ENCODE measurements at regions not wholly inside any gene's neighbourhood (a gene's known extent, or its start where the extent isn't known, plus 50 kb on each side); places are given as distances from the start of the nearest gene placed in this dataset.
A peak's percentile ranks its signal among the peaks of the same experiment; 100 is the strongest.

DNA sequence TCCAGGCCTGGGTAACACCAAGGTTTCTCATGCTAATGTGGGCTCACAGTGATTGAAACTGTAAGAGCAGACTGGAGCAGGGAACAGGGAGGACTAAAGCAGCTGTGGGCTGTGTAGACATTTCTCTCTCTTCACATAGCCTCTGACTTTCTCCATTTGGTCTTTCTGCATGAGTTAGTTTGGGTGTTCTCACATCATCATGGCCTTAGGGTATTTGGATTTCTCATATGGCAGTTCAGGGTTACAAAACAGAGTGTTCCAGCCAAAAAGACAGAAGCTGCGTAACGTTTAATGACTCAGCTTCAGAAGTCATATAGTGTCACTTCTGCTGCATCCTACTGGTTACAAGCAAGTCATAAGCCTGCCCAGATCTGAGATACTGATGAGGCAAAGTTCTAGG, 52.0 kb upstream of the OSBPL8 start:
- H3K27me3 ChIP-seq (ENCODE audit: control insufficient read depth, insufficient read depth, low read length), result no peaks in the 10 kb centered on the region
- no peak overlapping the region for H3K4me3 ChIP-seq (ENCODE audit: low read length)
- no peaks in the 10 kb centered on the region for H3K9me3 ChIP-seq (replicated peaks; ENCODE audit: low read length)
- H3K36me3 ChIP-seq (ENCODE audit: insufficient read depth, low read length), result no peaks in the 10 kb centered on the region
- peak overlapping the region; percentile 13 for H3K4me2 ChIP-seq (ENCODE audit: low read length)
- peaks cover 9% of the 10 kb centered on the region for H3K4me1 ChIP-seq (ENCODE audit: control insufficient read depth, insufficient read depth, low read length)
- H3K9ac ChIP-seq (ENCODE audit: low read depth, low read length), result no peak overlapping the region

DNA sequence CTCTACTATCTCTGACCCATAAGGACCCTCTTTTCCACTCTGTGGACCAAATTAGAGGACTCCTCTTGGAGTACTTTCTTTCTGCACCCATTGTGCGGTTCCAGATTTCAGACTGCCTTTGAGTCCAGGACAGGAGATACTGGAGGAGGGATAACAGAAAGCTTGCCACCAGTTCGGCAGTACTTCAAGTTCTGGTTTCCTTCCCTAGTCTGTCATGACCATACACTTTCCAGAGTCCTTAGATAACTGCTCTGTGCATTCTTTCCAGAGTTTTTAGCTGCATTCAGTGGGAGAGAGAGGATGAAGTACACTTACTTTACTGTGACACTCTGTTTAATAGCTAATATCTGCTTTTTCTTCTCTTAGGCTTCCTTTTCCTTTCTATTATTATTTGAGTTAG, 54.8 kb upstream of the OSBPL8 start:
- no peak overlapping the region for H3K4me3 ChIP-seq (ENCODE audit: low read length)
- no peak overlapping the region for H3K9ac ChIP-seq (ENCODE audit: low read depth, low read length)
- H3K4me1 ChIP-seq (ENCODE audit: control insufficient read depth, insufficient read depth, low read length), result peaks cover 9% of the 10 kb centered on the region
- no peaks in the 10 kb centered on the region for H3K27me3 ChIP-seq (ENCODE audit: control insufficient read depth, insufficient read depth, low read length)
- no peak overlapping the region for H3K4me2 ChIP-seq (ENCODE audit: low read length)
- H3K36me3 ChIP-seq (ENCODE audit: insufficient read depth, low read length), result no peaks in the 10 kb centered on the region
- H3K9me3 ChIP-seq (replicated peaks; ENCODE audit: low read length), result no peaks in the 10 kb centered on the region

DNA sequence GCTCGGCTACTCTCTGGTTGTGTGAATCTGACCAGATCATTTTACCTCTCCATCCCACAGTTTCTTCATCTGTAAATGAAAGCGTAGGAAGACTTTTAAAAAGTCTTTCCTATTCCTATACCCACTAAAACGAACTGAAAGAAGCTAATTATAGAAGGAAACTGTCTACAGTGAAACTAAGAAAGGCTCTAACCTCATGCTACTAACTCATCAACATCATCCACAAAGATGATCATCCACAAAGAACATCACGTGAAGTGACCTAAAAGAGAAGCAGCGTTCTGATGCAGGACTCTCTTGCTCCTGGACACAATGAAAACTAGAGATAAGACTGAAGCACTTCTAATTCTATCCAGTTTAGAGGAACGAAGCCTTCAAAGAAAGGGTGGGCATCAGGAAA, 58.5 kb upstream of the OSBPL8 start:
- Histone ChIP-seq H3K4me1 (ENCODE audit: control insufficient read depth, insufficient read depth, low read length) (no peaks in the 10 kb centered on the region), H3K9ac (ENCODE audit: low read depth, low read length) (no peak overlapping the region), H3K4me2 (ENCODE audit: low read length) (no peak overlapping the region), H3K4me3 (ENCODE audit: low read length) (no peak overlapping the region), H3K27me3 (ENCODE audit: control insufficient read depth, insufficient read depth, low read length) (no peaks in the 10 kb centered on the region), H3K36me3 (ENCODE audit: insufficient read depth, low read length) (no peaks in the 10 kb centered on the region), H3K9me3 (replicated peaks; ENCODE audit: low read length) (no peaks in the 10 kb centered on the region)

DNA sequence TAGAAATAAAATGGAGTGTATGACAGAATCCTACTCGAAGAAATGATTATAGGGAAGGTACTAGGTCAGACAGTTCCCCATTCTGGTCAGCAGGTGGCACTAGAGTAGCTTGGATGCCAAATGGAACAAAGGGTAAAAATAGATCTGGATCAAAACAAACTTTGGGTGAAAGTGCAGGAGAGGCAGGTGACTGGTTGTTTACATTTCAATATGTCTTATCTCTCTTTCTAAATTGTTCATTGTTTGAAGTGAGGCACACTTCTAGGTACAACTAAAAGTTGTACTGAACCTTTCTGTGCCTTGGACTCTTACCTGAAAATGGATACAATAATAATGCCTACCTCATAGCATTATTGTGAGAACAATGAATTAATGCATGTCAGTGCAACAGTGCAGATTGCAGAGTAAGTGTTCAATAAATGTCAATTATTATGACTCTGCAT, 62.0 kb upstream of the OSBPL8 start:
- H3K27me3 ChIP-seq (ENCODE audit: control insufficient read depth, insufficient read depth, low read length), result no peaks in the 10 kb centered on the region
- no peak overlapping the region for H3K4me2 ChIP-seq (ENCODE audit: low read length)
- H3K4me3 ChIP-seq (ENCODE audit: low read length), result no peak overlapping the region
- H3K9ac ChIP-seq (ENCODE audit: low read depth, low read length), result no peak overlapping the region
- H3K36me3 ChIP-seq (ENCODE audit: insufficient read depth, low read length), result no peaks in the 10 kb centered on the region
- peaks cover 14% of the 10 kb centered on the region for H3K4me1 ChIP-seq (ENCODE audit: control insufficient read depth, insufficient read depth, low read length)
- no peaks in the 10 kb centered on the region for H3K9me3 ChIP-seq (replicated peaks; ENCODE audit: low read length)

DNA sequence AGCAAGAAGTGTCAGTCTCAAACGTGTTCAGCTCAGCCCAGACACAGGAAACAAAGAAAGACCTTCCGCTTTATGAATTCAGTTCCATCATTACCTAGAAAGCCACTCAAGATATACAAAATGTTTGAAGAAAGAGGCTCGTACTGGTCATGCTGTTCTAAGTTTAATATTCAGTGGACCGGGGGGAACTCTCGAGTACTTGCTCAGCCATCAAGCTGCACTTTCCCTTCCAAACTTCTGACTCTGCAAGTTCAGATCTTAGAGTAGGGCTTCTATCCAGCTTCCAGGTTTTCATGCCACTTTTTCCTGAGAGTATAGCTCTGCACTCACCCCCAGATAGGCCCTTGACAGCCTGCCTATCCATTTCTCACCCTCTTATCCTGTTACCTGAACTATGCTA, 62.8 kb upstream of the OSBPL8 start:
- Histone ChIP-seq H3K4me2 (ENCODE audit: low read length) (no peak overlapping the region), H3K27me3 (ENCODE audit: control insufficient read depth, insufficient read depth, low read length) (no peaks in the 10 kb centered on the region), H3K36me3 (ENCODE audit: insufficient read depth, low read length) (no peaks in the 10 kb centered on the region), H3K4me3 (ENCODE audit: low read length) (no peak overlapping the region), H3K9ac (ENCODE audit: low read depth, low read length) (no peak overlapping the region), H3K4me1 (ENCODE audit: control insufficient read depth, insufficient read depth, low read length) (peaks cover 14% of the 10 kb centered on the region), H3K9me3 (replicated peaks; ENCODE audit: low read length) (no peaks in the 10 kb centered on the region)

DNA sequence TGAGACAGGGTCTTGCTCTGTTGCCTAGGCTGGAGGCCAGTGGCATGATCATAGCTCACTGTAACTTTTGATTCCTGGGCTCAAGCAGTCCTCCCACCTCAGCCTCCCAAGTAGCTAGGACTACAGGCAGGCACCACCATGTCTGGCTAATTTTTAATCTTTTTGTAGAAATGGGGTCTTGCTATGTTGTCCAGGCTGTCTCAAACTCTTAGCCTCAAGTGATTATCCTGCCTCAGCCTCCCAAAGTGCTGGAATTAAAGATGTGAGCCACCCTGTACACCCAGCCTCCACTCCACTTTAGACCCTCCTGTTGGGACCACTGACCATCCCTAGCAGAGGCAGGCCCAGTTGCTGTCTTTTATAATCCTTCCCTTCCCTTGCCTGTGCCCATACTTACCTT, 63.3 kb upstream of the OSBPL8 start:
- peaks cover 19% of the 10 kb centered on the region for H3K4me1 ChIP-seq (ENCODE audit: control insufficient read depth, insufficient read depth, low read length)
- H3K27me3 ChIP-seq (ENCODE audit: control insufficient read depth, insufficient read depth, low read length), result no peaks in the 10 kb centered on the region
- no peaks in the 10 kb centered on the region for H3K36me3 ChIP-seq (ENCODE audit: insufficient read depth, low read length)
- no peak overlapping the region for H3K9ac ChIP-seq (ENCODE audit: low read depth, low read length)
- H3K4me3 ChIP-seq (ENCODE audit: low read length), result no peak overlapping the region
- no peaks in the 10 kb centered on the region for H3K9me3 ChIP-seq (replicated peaks; ENCODE audit: low read length)
- H3K4me2 ChIP-seq (ENCODE audit: low read length), result no peak overlapping the region

DNA sequence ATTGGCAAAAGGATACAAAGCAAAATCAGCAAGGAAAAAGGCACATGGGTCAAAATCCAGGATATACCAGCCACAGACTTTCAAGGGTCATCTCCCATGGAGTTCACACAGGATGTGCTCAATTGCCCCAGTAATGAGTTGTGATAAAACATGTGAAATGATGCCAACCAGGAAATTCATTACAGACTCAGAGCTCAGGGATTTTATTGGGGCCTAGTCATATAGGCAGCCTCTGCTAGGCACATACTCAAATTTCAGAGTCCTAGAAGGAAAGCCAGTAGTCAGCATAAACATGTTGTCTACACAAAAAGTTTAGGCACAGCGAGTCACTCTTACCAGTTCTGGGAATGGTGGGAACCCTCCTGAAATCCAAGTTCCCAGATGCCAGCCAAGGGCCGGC, 64.4 kb upstream of the OSBPL8 start:
- no peak overlapping the region for H3K4me3 ChIP-seq (ENCODE audit: low read length)
- H3K4me2 ChIP-seq (ENCODE audit: low read length), result no peak overlapping the region
- no peaks in the 10 kb centered on the region for H3K36me3 ChIP-seq (ENCODE audit: insufficient read depth, low read length)
- peaks cover 20% of the 10 kb centered on the region for H3K4me1 ChIP-seq (ENCODE audit: control insufficient read depth, insufficient read depth, low read length)
- no peaks in the 10 kb centered on the region for H3K9me3 ChIP-seq (replicated peaks; ENCODE audit: low read length)
- H3K27me3 ChIP-seq (ENCODE audit: control insufficient read depth, insufficient read depth, low read length), result no peaks in the 10 kb centered on the region
- H3K9ac ChIP-seq (ENCODE audit: low read depth, low read length), result no peak overlapping the region

DNA sequence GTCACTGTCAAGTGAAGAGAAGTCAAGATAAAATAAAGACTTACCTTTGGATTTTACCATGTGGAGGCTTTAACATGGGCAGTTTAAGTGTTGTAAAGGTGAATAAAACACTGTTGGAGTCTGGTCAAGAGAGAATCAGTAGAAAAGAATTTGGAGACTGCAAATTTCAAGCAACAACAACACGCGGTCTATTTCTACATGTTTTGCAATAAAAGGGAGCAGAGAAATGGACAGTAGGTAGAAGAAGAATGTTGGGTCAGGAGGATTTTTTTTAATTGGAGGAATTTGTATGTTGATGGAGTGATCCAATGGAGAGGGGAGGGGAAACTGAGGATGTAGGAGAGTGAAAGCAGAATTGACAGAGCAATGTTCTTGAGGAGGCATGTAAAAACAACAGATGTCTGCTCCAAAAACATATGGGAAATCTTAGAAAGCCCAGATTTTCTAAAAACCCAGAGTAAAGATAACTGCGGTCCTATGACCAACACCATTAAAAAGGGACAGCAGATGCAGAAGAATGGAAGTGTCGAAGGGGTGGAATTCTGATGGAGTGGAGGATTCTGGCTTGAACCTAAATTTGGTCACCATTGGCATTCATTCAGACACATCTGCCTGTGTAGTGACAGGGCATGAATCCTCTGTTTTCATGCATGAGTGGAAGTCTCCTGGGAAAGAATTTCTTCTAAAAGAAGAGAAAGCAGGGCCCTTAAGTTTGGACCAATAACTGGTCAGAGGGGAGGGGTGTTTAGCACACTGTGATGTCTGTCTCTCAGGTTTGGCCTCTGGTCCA, 68.0 kb upstream of the OSBPL8 start:
- Histone ChIP-seq H3K4me2 (ENCODE audit: low read length) (no peak overlapping the region), H3K9ac (ENCODE audit: low read depth, low read length) (no peak overlapping the region), H3K9me3 (replicated peaks; ENCODE audit: low read length) (no peaks in the 10 kb centered on the region), H3K4me1 (ENCODE audit: control insufficient read depth, insufficient read depth, low read length) (peaks cover 28% of the 10 kb centered on the region), H3K4me3 (ENCODE audit: low read length) (no peak overlapping the region), H3K36me3 (ENCODE audit: insufficient read depth, low read length) (no peaks in the 10 kb centered on the region), H3K27me3 (ENCODE audit: control insufficient read depth, insufficient read depth, low read length) (no peaks in the 10 kb centered on the region)

DNA sequence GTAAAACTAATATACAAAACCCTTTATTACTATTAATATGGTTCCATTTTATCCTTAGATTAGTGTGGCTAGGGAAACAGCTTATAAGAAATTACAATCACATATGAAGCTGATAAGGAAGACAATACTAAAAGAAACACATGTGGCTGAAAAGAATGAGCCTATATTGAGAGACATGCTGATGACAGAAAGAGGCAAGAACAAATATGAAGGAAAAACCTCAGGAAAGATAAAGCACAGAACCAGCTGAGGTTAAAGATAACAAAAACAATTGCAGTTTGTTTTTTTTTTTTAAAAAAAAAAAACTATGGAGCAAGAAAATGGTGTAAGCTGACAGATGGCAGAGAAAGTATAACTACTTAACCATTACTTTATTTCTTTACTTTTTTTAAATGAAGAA, 69.2 kb upstream of the OSBPL8 start:
- H3K9me3 ChIP-seq (replicated peaks; ENCODE audit: low read length), result no peaks in the 10 kb centered on the region
- H3K27me3 ChIP-seq (ENCODE audit: control insufficient read depth, insufficient read depth, low read length), result no peaks in the 10 kb centered on the region
- H3K36me3 ChIP-seq (ENCODE audit: insufficient read depth, low read length), result no peaks in the 10 kb centered on the region
- peaks cover 28% of the 10 kb centered on the region for H3K4me1 ChIP-seq (ENCODE audit: control insufficient read depth, insufficient read depth, low read length)
- H3K4me3 ChIP-seq (ENCODE audit: low read length), result no peak overlapping the region
- no peak overlapping the region for H3K4me2 ChIP-seq (ENCODE audit: low read length)
- no peak overlapping the region for H3K9ac ChIP-seq (ENCODE audit: low read depth, low read length)

DNA sequence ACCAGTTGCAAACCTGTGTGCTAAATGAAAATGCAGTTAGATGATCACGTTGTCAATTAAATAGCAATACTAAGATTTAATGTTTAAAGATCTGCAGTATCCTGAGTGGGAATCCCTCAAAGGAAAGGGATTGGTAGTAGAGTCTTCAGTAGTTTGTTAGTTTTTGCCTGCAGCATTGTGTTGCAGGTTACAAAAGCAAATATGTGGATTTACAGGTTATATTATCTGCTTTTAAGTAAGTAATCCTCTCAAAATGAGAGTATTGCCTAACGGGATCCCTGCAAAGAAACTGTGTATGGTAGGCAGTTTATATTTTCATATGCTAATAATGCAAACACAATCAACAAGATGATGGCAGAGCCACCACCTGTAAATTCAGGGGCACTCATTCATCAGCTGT, 72.2 kb upstream of the OSBPL8 start:
- no peak overlapping the region for H3K9ac ChIP-seq (ENCODE audit: low read depth, low read length)
- no peak overlapping the region for H3K4me3 ChIP-seq (ENCODE audit: low read length)
- no peaks in the 10 kb centered on the region for H3K36me3 ChIP-seq (ENCODE audit: insufficient read depth, low read length)
- no peaks in the 10 kb centered on the region for H3K27me3 ChIP-seq (ENCODE audit: control insufficient read depth, insufficient read depth, low read length)
- H3K9me3 ChIP-seq (replicated peaks; ENCODE audit: low read length), result no peaks in the 10 kb centered on the region
- H3K4me1 ChIP-seq (ENCODE audit: control insufficient read depth, insufficient read depth, low read length), result peaks cover 36% of the 10 kb centered on the region
- H3K4me2 ChIP-seq (ENCODE audit: low read length), result no peak overlapping the region

DNA sequence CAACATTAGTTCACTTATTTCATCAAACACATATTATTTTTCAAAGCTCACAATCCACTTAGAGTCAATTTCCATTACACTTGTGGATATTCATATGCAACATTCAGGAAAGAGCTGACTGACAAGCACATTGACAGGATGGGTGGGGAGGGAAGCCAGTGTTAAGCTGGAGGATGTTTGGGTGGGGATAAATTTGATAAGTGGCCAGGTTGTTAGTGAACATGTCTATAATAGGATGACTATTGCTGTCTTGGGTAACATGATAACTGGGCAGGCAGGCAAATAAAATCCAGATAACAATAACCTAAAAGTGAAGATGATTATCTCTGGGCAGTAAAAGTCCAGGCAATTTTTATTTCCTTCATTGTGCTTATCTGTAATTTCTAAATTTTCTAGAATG, 73.8 kb upstream of the OSBPL8 start:
- no peaks in the 10 kb centered on the region for H3K27me3 ChIP-seq (ENCODE audit: control insufficient read depth, insufficient read depth, low read length)
- no peak overlapping the region for H3K4me3 ChIP-seq (ENCODE audit: low read length)
- H3K4me2 ChIP-seq (ENCODE audit: low read length), result no peak overlapping the region
- no peaks in the 10 kb centered on the region for H3K9me3 ChIP-seq (replicated peaks; ENCODE audit: low read length)
- no peaks in the 10 kb centered on the region for H3K36me3 ChIP-seq (ENCODE audit: insufficient read depth, low read length)
- no peak overlapping the region for H3K9ac ChIP-seq (ENCODE audit: low read depth, low read length)
- H3K4me1 ChIP-seq (ENCODE audit: control insufficient read depth, insufficient read depth, low read length), result peaks cover 40% of the 10 kb centered on the region

DNA sequence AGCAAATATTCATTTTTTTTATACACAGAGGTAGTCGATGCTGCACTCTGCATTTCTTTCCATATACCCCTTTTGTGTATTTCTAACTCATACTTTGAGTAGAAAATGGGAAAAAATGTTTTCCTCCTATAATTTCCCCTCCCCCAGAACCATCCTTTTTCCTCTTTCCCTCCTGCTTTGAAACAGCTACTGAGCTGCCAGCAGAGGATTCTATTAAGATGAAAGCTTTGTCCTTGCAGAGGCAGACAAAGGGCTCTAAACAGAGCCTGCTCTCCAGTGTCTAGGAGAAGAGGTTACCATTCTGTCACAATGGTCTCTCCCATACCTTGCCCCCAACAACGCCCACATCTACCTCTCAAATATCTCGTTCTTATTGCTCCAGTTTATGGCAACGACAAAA, 74.6 kb upstream of the OSBPL8 start:
- no peak overlapping the region for H3K9ac ChIP-seq (ENCODE audit: low read depth, low read length)
- H3K9me3 ChIP-seq (replicated peaks; ENCODE audit: low read length), result no peaks in the 10 kb centered on the region
- peaks cover 40% of the 10 kb centered on the region for H3K4me1 ChIP-seq (ENCODE audit: control insufficient read depth, insufficient read depth, low read length)
- H3K36me3 ChIP-seq (ENCODE audit: insufficient read depth, low read length), result no peaks in the 10 kb centered on the region
- no peak overlapping the region for H3K4me2 ChIP-seq (ENCODE audit: low read length)
- no peaks in the 10 kb centered on the region for H3K27me3 ChIP-seq (ENCODE audit: control insufficient read depth, insufficient read depth, low read length)
- no peak overlapping the region for H3K4me3 ChIP-seq (ENCODE audit: low read length)
